ENCODE measurements at regions not wholly inside any gene's neighbourhood (a gene's known extent, or its start where the extent isn't known, plus 50 kb on each side); places are given as distances from the start of the nearest gene placed in this dataset.
"Not testable (repeated sequence)": the region's sequence is repeated elsewhere in the genome, so short reads cannot be mapped to it uniquely, and the experiment has no call there.

- ATAC-seq, result no peak
- Histone ChIP-seq H3K4me3 (no peak overlapping the region), H3K36me3 (no peaks in the 10 kb centered on the region), H3K4me1 (no peaks in the 10 kb centered on the region), H3K27ac (no peak overlapping the region), H3K27me3 (ENCODE audit: low read depth) (no peaks in the 10 kb centered on the region), H3K9me3 (no peaks in the 10 kb centered on the region)
- intact Hi-C loops (cut with DNase I), result no loop called here
- no peak for TF ChIP-seq CTCF (IDR thresholded peaks at IDR 0.05)
- DNase-seq, result no peak
Measured at GRCh38 chr4:112748352-112748878, 111.5 kb downstream of the LARP7 start.

- intact Hi-C loops (cut with DNase I); ATAC-seq; H3K4me3 ChIP-seq: not testable (repeated sequence)
Measured at GRCh38 chr4:112750749-112751148, 113.8 kb downstream of the LARP7 start.

GRCh38 chr4:112751447-112751846 is 114.5 kb downstream of the LARP7 start:
- DNase-seq (no peak), ATAC-seq (no peak)
- no peak overlapping the region for H3K27ac ChIP-seq
- H3K4me3 ChIP-seq, result no peak overlapping the region
- no peaks in the 10 kb centered on the region for H3K9me3 ChIP-seq
- intact Hi-C loops (cut with DNase I), result no loop called here
- no peaks in the 10 kb centered on the region for H3K27me3 ChIP-seq (ENCODE audit: low read depth)
- H3K36me3 ChIP-seq, result no peaks in the 10 kb centered on the region
- no peaks in the 10 kb centered on the region for H3K4me1 ChIP-seq
- no peak for TF ChIP-seq CTCF (IDR thresholded peaks at IDR 0.05)

More at GRCh38 chr4:112750749-112751148, 113.8 kb downstream of the LARP7 start:
- H3K27me3 ChIP-seq (ENCODE audit: low read depth); H3K9me3 ChIP-seq; H3K36me3 ChIP-seq; H3K27ac ChIP-seq; H3K4me1 ChIP-seq; DNase-seq: not testable (repeated sequence)

- intact Hi-C loops (cut with DNase I), result no loop called here
- no peaks in the 10 kb centered on the region for H3K9me3 ChIP-seq
- DNase-seq, result no peak
- H3K36me3 ChIP-seq, result no peaks in the 10 kb centered on the region
- no peak overlapping the region for H3K27ac ChIP-seq
- H3K4me3 ChIP-seq, result no peak overlapping the region
- TF ChIP-seq CTCF (IDR thresholded peaks at IDR 0.05), result no peak
- no peaks in the 10 kb centered on the region for H3K27me3 ChIP-seq (ENCODE audit: low read depth)
- no peaks in the 10 kb centered on the region for H3K4me1 ChIP-seq
- ATAC-seq, result no peak
Measured at GRCh38 chr4:112752061-112752460, 115.1 kb downstream of the LARP7 start.

- H3K27me3 ChIP-seq (ENCODE audit: low read depth), result no peaks in the 10 kb centered on the region
- no peaks in the 10 kb centered on the region for H3K36me3 ChIP-seq
- DNase-seq, result no peak
- no peaks in the 10 kb centered on the region for H3K9me3 ChIP-seq
- TF ChIP-seq CTCF (IDR thresholded peaks at IDR 0.05), result no peak
- intact Hi-C loops (cut with DNase I), result no loop called here
- ATAC-seq, result no peak
- no peak overlapping the region for H3K27ac ChIP-seq
- H3K4me1 ChIP-seq, result no peaks in the 10 kb centered on the region
- H3K4me3 ChIP-seq, result no peak overlapping the region
Measured at GRCh38 chr4:112752510-112752909, 115.6 kb downstream of the LARP7 start.

GRCh38 chr4:112753333-112753732 is 116.4 kb downstream of the LARP7 start:
- no peak for DNase-seq
- no peak for TF ChIP-seq CTCF (IDR thresholded peaks at IDR 0.05)
- H3K4me3 ChIP-seq, result no peak overlapping the region

More at GRCh38 chr4:112753333-112753732, 116.4 kb downstream of the LARP7 start:
- intact Hi-C loops (cut with DNase I), result no loop called here
- H3K27ac ChIP-seq, result no peak overlapping the region
- no peaks in the 10 kb centered on the region for H3K27me3 ChIP-seq (ENCODE audit: low read depth)
- H3K4me1 ChIP-seq, result no peaks in the 10 kb centered on the region
- H3K9me3 ChIP-seq, result no peaks in the 10 kb centered on the region
- no peak for ATAC-seq
- H3K36me3 ChIP-seq, result no peaks in the 10 kb centered on the region

Measured in lower lobe of right lung (tissue), 2 donors.